ENCODE measurements at regions not wholly inside any gene's neighbourhood (a gene's known extent, or its start where the extent isn't known, plus 50 kb on each side); places are given as distances from the start of the nearest gene placed in this dataset.

GRCh38 chr13:108113407-108113806 lies 101.9 kb downstream of the LIG4 start:
- Histone ChIP-seq H3K27me3 (replicated peaks; ENCODE audit: insufficient read depth, low read depth, low read length, poor library complexity) (no peaks in the 10 kb centered on the region), H3K27ac (ENCODE audit: low read depth, low read length, poor library complexity, severe bottlenecking) (no peak overlapping the region), H3K36me3 (ENCODE audit: insufficient read depth, low read length, poor library complexity, severe bottlenecking) (no peaks in the 10 kb centered on the region), H3K4me1 (ENCODE audit: insufficient read depth, low read length, poor library complexity, severe bottlenecking) (no peaks in the 10 kb centered on the region), H3K9me3 (ENCODE audit: low read depth, low read length, poor library complexity, severe bottlenecking) (no peaks in the 10 kb centered on the region), H3K4me3 (ENCODE audit: low read depth, low read length, poor library complexity, severe bottlenecking) (no peak overlapping the region)
- POLR2A ChIA-PET (ENCODE audit: low non-redundant PET): no interaction called here
- BruUV-seq (replicated peaks): no TSS peak
- DNase-seq (ENCODE audit: low spot score): no peak
- CTCF ChIA-PET: no interaction called here
- no peak for TF ChIP-seq EZH2 (IDR thresholded peaks at IDR 0.05; ENCODE audit: borderline replicate concordance, low read depth, low read length, poor library complexity, severe bottlenecking)
- TF ChIP-seq, protein P1, sequence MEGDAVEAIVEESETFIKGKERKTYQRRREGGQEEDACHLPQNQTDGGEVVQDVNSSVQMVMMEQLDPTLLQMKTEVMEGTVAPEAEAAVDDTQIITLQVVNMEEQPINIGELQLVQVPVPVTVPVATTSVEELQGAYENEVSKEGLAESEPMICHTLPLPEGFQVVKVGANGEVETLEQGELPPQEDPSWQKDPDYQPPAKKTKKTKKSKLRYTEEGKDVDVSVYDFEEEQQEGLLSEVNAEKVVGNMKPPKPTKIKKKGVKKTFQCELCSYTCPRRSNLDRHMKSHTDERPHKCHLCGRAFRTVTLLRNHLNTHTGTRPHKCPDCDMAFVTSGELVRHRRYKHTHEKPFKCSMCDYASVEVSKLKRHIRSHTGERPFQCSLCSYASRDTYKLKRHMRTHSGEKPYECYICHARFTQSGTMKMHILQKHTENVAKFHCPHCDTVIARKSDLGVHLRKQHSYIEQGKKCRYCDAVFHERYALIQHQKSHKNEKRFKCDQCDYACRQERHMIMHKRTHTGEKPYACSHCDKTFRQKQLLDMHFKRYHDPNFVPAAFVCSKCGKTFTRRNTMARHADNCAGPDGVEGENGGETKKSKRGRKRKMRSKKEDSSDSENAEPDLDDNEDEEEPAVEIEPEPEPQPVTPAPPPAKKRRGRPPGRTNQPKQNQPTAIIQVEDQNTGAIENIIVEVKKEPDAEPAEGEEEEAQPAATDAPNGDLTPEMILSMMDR (conservative IDR thresholded peaks at IDR 0.05; ENCODE audit: low read depth, low read length): no peak
- intact Hi-C loops (cut with micrococcal nuclease; ENCODE audit: unreplicated experiment): no loop called here

- no peaks in the 10 kb centered on the region for H3K27me3 ChIP-seq (replicated peaks; ENCODE audit: insufficient read depth, low read depth, low read length, poor library complexity)
- TF ChIP-seq EZH2 (IDR thresholded peaks at IDR 0.05; ENCODE audit: borderline replicate concordance, low read depth, low read length, poor library complexity, severe bottlenecking): no peak
- TF ChIP-seq, protein P1 (conservative IDR thresholded peaks at IDR 0.05; ENCODE audit: low read depth, low read length): no peak
- no peaks in the 10 kb centered on the region for H3K36me3 ChIP-seq (ENCODE audit: insufficient read depth, low read length, poor library complexity, severe bottlenecking)
- intact Hi-C loops (cut with micrococcal nuclease; ENCODE audit: unreplicated experiment): no loop called here
- peaks cover 9% of the 10 kb centered on the region for H3K4me1 ChIP-seq (ENCODE audit: insufficient read depth, low read length, poor library complexity, severe bottlenecking)
- ChIA-PET POLR2A (ENCODE audit: low non-redundant PET) (no interaction called here), CTCF (no interaction called here)
- BruUV-seq (replicated peaks): no TSS peak
- H3K9me3 ChIP-seq (ENCODE audit: low read depth, low read length, poor library complexity, severe bottlenecking): no peaks in the 10 kb centered on the region
- H3K4me3 ChIP-seq (ENCODE audit: low read depth, low read length, poor library complexity, severe bottlenecking): no peak overlapping the region
- DNase-seq (ENCODE audit: low spot score): no peak
- no peak overlapping the region for H3K27ac ChIP-seq (ENCODE audit: low read depth, low read length, poor library complexity, severe bottlenecking)
These were observed 110.6 kb downstream of the LIG4 start for GRCh38 chr13:108104736-108105135.

DNA sequence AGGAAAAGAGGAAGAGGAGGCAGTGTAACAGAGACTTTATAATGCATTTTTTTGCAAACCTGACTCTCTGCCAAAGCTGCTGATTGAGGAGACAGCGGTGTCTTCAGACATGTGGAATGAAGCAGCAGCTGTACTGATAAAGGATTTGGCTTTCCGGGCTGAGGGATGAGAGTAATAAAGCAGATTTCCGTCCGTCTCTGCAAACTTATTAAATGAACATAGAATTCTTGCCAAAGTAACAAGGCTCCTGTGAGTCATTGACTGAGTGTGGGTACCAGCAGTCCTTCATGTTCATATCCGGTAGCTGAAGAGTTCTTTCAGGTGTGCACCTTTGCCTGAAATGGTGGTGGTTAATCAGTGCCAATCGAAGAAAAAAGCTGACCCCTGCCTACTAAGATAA lies 112.6 kb downstream of the LIG4 start:
- H3K27me3 ChIP-seq (replicated peaks; ENCODE audit: insufficient read depth, low read depth, low read length, poor library complexity): no peaks in the 10 kb centered on the region
- H3K4me1 ChIP-seq (ENCODE audit: insufficient read depth, low read length, poor library complexity, severe bottlenecking): peaks cover 9% of the 10 kb centered on the region
- H3K27ac ChIP-seq (ENCODE audit: low read depth, low read length, poor library complexity, severe bottlenecking): no peak overlapping the region
- no peaks in the 10 kb centered on the region for H3K36me3 ChIP-seq (ENCODE audit: insufficient read depth, low read length, poor library complexity, severe bottlenecking)
- ChIA-PET POLR2A (ENCODE audit: low non-redundant PET) (no interaction called here), CTCF (no interaction called here)
- DNase-seq (ENCODE audit: low spot score): peak; percentile 32
- intact Hi-C loops (cut with micrococcal nuclease; ENCODE audit: unreplicated experiment): no loop called here
- TF ChIP-seq, protein P1 (conservative IDR thresholded peaks at IDR 0.05; ENCODE audit: low read depth, low read length): no peak
- TF ChIP-seq EZH2 (IDR thresholded peaks at IDR 0.05; ENCODE audit: borderline replicate concordance, low read depth, low read length, poor library complexity, severe bottlenecking): no peak
- H3K4me3 ChIP-seq (ENCODE audit: low read depth, low read length, poor library complexity, severe bottlenecking): no peak overlapping the region
- no TSS peak for BruUV-seq (replicated peaks)
- no peaks in the 10 kb centered on the region for H3K9me3 ChIP-seq (ENCODE audit: low read depth, low read length, poor library complexity, severe bottlenecking)

Measured in A673 (cell line).